ENCODE measurements at regions not wholly inside any gene's neighbourhood (a gene's known extent, or its start where the extent isn't known, plus 50 kb on each side); places are given as distances from the start of the nearest gene placed in this dataset.
A peak's percentile ranks its signal among the peaks of the same experiment; 100 is the strongest.
"Not testable (repeated sequence)": the region's sequence is repeated elsewhere in the genome, so short reads cannot be mapped to it uniquely, and the experiment has no call there.

DNA sequence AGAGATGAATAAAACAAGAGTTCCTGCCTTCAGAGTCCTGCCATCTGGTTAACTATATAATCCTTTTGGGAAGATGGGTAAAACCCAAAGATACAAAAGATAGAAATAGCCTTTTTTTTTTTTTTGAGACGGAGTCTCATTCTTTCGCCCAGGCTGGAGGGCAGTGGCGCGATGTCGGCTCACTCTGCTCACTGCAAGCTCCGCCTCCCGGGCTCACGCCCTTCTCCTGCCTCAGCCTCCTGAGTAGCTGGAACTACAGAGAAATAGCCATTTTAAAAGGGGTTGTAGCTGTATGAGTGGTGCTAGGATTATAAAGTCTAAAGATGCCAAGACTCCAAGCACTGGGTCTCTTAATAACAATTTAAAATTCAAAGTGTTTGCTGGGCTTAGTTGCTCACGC is 97.2 kb downstream of the KDR start:
- no peak for DNase-seq (ENCODE audit: low spot score)

DNA sequence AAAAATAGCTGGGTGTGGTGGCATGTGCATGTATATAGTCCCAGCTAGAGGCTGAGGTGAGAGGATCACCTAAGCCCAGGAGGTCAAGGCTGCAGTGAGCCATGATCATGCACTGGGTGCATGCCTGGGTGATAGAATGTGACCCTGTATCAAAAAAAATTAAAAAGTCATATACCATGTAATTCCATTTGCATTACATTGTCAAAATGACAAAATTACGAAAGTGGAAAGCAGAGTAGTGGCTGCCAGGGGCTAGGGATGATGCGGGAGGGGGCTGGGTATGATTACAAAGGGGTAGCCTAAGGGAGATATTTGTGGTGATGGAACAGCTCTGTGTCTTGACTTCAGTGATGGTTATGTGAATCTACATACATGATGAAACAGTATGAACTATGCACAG is 97.8 kb downstream of the KDR start:
- DNase-seq (ENCODE audit: low spot score) = no peak

DNA sequence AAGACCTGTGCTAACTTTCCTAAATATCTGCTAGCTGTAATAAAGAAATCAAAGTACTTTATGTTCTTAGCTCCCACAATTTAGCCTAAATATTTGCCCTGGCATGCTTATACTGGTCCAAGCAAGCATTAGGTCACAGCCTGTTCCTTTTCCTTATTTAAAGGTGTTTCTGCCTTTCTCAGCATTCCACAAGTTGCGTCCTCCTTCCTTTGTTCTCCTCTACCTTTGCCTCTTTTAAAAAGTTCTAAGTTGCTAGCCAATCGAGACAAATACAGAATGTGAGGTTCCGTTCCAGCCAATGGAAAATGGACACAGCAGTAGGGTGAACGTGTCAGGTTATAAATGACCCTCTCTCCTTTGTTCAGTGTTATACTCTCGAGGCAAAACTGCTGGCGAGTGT is 99.9 kb downstream of the KDR start:
- not testable (repeated sequence) for DNase-seq (ENCODE audit: low spot score)

DNA sequence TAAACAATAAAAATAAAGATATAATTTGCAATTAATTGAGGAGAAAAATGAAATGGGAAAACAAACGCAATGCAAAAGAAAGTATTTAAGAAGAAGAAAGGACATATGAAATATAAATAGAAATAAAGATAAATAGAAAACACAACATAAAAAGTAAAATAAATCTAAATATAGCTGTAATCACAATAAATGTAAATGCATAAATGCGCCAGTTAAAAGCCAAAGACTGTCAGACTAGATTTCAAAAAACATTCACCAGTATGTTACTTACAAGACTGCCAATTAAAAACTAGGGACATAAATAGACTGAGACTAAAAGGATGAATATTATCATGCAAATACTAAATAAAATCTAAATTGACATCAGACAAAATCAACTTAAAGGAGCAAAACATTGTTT is 102.4 kb downstream of the KDR start:
- no peak for DNase-seq (ENCODE audit: low spot score)

DNA sequence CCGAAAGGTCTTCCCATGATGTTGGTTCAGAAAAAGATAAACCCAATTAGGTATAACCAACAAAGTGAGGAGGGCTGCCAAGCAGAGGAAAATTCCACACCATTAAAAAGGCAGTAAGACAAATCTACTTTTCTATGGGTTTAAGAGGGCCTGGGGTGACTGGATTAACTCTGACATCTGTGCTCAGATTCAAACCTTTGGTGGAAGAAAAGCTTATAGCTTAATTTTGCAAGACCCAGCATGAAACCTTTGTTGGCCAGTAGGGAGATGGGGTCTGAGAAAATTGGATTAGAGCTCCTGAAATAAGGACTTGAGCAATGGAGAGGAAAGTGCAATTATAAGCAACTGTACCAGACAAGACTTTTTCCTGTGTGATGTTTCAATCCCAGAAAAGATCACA is 104.2 kb downstream of the KDR start:
- DNase-seq (ENCODE audit: low spot score) = no peak

DNA sequence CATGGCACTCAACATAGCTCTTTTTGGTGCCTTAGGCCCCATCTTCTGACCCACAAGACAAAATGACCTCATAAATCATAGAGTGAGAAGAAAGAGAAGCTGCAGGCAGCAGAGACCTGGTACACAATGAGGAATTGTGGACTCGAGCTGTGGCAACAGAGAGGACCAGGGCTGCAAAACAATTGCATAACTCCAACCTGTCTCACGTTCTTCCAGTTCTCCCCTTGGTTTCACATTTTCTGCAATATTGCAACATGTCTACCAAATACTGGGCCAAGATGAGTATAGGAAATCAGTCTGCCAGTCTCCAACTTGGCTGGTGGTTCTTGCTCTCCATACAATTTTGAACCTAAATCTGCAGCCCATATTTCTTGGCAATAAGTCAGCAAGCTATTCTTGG is 105.3 kb downstream of the KDR start:
- no peak for DNase-seq (ENCODE audit: low spot score)

DNA sequence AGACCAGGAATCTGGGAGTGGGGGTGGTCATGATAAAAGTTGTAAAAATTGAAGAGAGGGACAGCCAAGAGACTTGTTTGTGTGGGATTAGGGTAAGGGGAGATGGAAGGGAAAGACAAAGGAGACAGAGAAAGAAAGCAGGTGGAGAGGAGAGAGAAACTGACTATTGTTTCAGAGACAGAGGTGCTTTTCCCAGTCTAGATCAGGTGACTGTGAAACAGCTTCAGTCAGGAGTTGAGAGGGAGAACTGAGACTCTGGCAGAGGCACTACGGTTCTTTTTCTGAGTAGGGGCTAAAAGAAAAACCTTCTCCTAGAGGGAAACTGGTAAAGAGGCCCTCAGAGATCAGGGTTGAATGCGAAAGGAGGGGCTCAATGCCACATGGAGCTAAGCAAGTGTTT is 106.4 kb downstream of the KDR start:
- DNase-seq (ENCODE audit: low spot score) = no peak

DNA sequence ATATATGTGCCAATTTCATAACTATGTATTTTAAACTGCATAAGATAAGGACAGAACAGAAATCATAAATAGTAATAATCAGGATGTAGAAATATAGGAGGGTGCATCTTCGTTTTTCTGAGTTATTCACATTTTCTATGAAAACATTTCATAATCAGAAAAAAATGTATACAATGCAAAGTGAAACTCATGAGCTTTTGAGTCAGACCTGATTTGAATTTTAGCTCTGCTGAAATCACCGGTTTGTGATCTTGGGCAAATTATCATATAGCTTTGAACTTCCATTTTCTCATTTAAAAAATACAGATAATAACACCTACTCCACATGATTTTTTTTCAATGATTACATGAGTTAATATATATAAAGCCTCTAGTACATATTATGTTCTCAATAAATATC is 106.9 kb downstream of the KDR start:
- DNase-seq (ENCODE audit: low spot score) = no peak

DNA sequence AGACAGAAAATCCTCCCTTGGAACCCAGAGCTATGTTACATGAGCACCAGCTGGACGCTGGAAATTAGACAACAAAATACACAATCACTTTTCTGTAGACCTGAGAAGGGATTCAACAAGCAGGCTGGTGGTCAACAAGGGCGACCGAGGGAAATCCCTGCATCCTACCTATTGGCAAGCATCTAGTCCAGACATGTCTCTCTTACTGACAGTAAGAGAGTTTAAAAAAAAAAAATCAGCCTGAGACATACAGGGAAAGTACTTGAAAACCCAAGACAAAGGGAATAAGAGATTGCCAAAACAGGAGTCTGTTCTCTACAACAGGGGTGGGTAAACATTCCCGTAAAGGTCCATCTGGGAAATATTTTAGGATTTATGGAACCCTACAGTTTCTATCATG is 108.0 kb downstream of the KDR start:
- no peak for DNase-seq (ENCODE audit: low spot score)

DNA sequence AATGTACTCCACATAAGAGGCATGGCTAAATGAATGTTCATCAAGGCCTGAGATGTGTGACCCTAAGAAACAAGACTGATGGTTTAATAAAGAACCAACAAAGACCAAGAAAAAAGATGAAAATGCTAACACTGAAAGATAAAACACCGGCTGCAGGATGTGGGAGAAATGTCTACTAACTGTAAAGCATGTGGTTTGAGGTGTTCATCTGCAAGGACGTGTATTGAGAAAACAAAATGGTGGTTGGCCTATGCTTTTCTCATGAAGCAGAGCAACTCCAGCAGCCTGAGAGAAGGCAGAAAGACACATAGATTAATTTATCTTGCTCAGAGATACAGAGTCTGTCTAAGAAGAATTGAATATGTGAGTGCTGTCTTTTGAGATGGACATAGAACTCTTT is 109.3 kb downstream of the KDR start:
- DNase-seq (ENCODE audit: low spot score) = no peak

DNA sequence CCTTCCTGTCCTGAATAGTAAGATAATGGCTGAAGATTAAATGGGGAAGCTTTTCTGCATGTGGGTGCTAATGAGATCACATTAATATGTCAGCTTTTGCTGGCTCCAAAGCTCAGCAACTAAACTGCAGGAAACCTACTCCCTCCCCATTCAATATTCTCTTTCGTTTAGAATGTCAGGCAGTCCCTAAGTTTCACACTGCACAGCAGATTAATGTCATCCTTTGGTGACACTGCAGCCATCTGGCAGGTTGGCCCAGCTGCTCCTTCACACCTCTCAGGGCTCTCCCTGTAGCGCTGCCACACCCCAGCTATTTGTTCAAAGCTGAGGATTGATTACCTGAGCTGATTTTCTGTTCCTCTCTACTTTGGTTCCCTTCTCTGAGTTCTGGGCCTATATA is 110.5 kb downstream of the KDR start:
- no peak for DNase-seq (ENCODE audit: low spot score)

DNA sequence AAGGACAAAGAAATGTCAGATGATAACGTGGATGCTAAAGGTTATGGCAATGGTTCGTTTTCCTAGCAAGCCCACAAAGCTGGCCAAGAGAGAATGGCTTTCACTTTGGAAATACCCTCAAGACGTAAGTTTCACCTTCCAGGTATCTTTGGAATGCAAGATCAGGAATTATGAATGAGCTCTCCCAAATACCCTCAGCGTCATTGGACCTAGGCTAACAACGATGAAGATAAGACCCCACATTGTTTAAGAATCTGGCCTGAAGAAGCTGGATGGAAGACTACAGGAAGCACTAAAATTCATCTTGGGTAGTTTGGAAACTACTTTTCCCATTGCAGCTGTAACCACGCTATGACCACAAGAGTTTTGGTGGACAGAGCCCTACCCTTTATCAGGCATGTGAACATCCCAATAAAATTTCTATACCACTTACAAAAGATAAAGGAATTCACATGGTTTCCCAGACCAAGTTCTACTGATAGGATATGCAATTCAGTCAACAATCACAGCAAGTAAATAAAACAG is 111.9 kb downstream of the KDR start:
- DNase-seq (ENCODE audit: low spot score) = no peak

DNA sequence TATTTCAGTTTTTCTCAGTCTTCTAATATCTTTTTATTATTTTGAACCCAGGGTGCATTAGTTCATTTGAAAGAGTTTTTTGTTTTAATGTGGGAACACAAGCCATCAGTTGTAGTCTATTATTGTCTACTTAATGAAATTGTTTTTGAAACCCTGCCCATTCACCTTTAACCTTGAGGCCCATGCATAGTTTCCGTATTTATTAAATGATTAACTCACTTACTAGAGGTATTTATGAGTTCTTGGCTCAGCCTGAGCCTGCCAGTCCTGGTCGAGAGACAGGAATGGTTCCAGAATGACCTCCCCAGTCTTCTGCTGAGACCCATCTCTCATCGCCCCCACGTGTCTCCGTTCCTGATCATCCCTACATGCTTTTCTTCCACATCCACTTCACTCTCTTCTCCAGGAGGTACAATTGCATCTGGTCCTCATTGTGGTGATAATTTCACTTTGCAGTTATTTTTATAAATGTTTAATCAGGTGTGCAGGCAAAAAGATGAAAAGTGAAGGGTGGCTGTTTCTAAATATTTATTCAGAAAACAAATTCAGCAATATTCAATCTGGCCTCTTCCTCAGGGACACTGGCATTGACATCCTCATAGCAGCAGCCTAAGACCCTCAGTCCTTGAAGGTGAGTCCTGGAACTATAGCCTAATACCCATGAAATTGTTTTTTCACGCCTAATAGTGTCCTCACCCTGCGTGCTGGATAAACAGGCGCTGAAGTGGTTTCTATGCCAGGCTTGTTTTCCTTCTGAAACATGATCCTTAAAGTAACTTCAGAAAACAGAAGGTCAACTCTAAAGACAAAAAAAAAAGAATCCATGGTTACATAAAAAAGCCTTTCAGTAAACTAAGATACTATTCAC is 112.8 kb downstream of the KDR start:
- no peak for DNase-seq (ENCODE audit: low spot score)

DNA sequence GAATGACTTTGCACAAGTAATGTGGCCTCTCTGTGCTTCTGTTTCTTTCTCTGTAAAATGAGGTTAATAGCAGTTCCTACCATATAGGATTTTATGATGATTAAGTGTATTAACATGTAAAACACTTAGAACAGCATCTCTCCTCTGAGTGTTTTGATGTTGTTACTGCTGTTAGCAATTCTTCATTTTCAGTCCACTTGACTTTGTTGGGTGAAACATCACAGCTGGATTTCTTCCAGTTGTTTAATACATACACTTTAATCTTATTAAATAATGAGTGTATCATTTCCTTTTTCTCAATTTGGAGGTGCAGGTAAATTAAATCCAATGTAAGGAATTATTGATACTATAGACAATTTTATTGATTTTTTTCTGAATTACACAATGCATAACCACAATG is 113.6 kb downstream of the KDR start:
- no peak for DNase-seq (ENCODE audit: low spot score)

DNA sequence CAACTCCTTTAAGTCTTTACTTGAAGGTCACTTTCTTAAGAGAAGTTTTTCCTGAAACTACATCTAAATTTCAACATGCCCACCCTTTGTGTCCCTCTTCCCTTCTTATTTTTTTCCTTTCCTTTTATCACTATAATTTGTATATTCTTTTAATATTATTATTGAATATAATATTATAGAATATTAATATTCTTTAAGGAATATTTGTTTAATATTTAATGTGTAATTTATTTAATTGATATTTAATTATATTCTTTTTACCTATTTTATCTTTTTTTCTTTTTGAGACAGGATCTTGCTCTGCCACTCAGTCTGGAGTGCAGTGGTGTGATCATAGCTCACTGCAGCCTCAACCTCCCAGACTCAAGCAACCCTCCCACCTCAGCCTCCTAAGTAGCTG is 114.8 kb downstream of the KDR start:
- DNase-seq (ENCODE audit: low spot score) = no peak

DNA sequence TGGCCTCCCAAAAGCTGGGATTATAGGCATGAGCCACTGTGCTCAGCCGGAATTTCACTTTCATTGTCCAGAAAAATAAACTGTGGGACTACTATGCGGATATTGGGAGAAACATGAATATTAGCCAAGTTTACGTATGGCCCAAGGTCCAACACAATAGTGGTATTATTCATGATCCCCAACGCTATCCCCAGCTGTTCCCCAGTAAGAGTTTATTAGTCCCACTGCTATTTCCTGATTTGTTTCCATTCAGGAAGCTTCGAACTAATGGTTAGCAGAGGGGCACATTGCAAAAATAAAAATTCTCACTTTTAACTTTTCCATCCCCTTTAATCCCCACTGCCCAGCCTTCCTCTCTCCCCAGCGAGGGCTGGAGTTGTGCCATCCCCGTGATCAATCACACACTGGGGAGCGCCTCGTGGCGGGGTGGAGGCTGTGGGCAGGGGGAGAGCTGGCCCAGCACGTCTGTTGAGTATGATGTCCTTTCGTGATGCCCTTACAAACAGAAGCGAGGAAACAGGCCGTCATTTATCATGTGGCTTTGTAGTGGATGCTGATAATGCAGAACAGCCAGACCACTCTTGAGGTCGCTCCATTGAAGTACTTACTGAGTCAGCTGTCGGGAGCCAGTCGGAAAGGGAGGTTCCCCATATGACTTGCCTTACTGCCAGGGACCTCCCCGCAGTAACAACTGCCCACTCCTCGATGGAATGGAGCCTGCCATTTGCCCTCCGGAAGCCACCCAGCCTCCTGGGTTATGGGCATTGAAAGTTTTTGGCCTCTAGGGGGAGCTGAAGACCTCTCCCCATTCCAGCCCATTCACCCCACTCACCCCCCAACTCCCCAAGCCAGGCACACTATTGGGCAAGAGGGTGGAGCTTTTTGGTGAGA is 117.0 kb downstream of the KDR start:
- peak; percentile 96 for DNase-seq (ENCODE audit: low spot score)

DNA sequence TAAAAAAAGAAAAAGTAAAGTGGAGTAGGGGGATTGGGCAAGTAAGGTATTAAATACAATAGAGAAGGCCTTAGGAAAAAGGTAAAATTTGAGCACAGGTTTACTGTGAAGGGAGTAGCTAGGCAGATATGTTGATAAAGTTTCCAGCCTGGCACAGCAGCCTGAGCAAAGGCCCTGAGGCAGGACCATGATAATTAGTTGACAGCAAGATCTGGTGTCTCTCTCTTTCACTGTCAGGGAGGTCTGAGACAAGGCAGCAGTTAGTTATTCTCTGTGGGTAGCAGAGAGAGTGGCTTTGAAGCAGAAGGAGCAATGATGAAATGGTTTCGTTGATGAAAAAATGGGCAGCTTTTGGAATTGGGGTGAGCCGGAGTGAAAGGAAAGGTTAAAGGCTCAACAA is 119.5 kb downstream of the KDR start:
- no peak for DNase-seq (ENCODE audit: low spot score)

DNA sequence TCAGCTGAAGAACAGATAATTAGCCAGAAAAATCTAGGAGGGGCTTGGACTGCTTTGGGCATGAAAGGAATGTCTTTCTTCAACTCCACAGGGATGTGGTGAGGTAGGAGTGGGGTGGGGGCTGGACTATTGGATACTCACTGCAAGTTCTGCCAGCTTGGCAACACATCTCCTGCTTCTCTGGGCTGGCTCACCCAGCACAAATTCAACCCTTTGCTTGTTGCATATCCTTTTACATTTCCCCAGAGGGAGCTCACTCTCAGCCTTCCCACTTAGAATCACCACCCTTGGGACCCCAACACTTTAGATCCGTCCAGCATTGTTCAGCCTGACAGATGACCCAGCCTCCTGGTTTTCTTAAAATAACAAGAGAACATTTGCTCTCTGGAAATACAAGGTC is 120.6 kb downstream of the KDR start:
- DNase-seq (ENCODE audit: low spot score) = peak; percentile 48

DNA sequence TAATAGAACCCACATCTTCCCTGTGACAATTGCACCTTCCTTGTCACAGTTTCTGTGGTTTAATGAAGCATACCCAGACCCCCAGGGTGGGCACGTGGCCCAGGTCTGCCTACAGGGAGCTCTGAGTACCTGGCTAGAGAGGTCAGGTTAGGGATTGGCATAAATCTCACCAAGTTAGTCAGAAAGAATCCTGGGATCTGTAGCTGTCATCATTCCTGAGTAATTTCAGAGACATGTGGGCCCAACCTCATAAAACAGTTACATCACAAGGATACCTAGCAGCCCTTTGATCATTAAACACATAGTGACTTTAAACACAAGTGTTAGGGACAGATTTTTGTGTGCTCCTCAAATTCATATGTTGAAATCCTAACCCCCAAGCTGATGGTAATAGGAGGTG is 123.0 kb downstream of the KDR start:
- no peak for DNase-seq (ENCODE audit: low spot score)

DNA sequence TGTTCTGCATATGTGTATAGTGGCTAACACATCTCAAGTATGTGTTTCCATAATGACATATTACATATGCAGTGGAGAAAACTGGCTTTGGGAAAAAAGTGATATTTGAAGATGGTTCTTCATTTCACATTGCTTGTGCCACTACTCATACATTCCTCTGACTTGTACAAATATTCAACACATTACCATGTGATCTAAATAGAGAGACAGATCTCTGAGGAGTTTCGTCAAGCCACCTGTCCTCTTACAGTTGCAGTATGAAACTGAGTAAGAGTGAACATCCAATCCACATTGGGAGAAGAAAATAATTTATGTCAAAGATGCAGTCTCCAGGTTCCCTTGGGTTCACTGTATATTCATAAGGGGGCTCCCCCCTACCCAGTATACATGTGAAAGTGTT is 123.9 kb downstream of the KDR start:
- DNase-seq (ENCODE audit: low spot score) = no peak

DNA sequence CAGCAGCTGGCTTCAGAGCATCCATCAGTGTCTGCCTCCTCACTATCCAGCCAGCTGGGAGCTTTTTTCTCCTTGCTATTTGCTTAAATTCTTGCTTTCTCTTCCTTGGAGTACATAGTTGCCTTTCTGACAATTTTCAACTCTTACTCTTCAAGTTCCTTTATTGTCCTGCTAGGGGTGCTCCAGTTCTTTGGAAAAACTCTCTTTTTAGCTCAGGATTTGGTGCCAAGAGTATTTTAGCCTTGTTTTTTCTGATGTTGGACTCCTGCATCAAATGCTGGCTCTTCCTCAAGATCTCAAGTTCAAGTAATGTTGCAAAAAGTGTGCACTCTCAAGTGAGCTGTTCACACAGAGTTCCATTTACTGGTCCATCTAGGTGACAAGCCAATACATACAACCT is 126.4 kb downstream of the KDR start:
- peak; percentile 49 for DNase-seq (ENCODE audit: low spot score)

DNA sequence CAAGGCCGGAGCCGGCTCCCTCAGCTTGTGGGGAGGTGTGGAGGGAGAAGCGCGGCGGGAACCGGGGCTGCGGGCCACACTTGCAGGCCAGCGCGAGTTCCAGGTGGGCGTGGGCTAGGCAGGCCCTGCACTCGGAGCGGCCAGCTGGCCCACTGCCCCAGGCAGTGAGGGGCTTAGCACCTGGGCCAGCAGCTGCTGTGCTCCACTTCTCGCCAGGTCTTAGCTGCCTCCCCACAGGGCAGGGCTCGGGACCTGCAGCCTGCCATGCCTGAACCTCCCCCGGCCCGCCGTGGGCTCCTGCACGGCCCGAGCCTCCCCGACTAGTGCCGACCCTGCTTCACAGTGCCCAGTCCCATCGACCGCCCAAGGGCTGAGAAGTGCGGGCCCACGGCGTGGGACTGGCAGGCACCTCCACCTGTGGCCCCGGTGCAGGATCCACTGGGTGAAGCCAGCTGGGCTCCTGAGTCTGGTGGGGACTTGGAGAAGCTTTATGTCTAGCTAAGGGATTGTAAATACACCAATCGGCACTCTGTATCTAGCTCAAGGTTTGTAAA is 131.8 kb downstream of the KDR start:
- DNase-seq (ENCODE audit: low spot score) = not testable (repeated sequence)

DNA sequence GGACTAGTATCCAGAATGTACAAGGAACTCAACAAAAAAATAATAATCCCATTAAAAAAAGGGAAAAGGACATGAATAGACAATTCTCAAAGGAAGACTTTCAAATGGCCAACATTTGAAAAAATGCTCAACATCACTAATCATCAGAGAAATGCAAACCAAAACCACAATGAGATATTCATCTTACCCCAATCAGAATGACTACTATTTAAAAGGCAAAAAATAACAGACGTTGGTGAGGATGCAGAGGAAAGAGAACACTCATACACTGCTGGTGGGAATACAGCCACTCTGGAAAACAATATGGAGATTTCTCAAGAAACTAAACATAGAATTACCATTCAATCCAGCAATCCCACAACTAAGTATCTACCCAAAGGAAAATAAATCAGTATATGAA is 133.1 kb downstream of the KDR start:
- DNase-seq (ENCODE audit: low spot score) = no peak

Measured in kidney capillary endothelial cell (primary cell).